22Rv1 (cell line): ENCODE measurements at regions not wholly inside any gene's neighbourhood (a gene's known extent, or its start where the extent isn't known, plus 50 kb on each side); places are given as distances from the start of the nearest gene placed in this dataset.

Experiments
- H3K27ac ChIP-seq: fragments of 450-650 bp; 2 replicates; pipeline ENCODE4 v1.5.1; 2017
- ZFX ChIP-seq: fragments of 450-650 bp; IDR thresholded peaks from 2 replicates; pipeline ENCODE4 v1.6.1; 2017; ENCODE audit warnings: antibody characterized with exemption, borderline replicate concordance
- TF ChIP-seq, protein P1 (sequence below): fragments of 450-650 bp; IDR thresholded peaks from 2 replicates; pipeline ENCODE4 v1.5.1; 2017; ENCODE audit warnings: mild to moderate bottlenecking

DNA sequence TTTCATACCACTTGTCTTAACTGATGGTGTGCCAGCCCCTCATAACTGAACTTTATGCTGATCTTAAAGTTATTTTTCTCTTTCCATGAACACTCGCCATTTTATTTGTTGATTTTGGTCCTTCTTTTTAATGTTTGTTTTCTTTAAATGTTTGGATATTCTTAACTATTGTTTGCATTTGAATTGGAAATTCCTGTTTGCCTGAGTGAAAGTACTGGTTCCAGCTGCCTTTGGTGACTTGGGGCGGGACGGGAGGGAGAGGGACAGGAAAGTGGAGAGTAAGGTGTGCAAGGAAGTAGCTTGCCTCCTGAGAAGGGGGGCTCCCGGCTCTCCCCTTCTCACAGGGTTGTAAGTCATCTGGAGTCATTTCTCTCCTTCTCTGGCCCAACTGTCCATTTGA lies 287.1 kb upstream of the PPP2R3A start:
- no peak overlapping the region for H3K27ac ChIP-seq
- TF ChIP-seq, protein P1, sequence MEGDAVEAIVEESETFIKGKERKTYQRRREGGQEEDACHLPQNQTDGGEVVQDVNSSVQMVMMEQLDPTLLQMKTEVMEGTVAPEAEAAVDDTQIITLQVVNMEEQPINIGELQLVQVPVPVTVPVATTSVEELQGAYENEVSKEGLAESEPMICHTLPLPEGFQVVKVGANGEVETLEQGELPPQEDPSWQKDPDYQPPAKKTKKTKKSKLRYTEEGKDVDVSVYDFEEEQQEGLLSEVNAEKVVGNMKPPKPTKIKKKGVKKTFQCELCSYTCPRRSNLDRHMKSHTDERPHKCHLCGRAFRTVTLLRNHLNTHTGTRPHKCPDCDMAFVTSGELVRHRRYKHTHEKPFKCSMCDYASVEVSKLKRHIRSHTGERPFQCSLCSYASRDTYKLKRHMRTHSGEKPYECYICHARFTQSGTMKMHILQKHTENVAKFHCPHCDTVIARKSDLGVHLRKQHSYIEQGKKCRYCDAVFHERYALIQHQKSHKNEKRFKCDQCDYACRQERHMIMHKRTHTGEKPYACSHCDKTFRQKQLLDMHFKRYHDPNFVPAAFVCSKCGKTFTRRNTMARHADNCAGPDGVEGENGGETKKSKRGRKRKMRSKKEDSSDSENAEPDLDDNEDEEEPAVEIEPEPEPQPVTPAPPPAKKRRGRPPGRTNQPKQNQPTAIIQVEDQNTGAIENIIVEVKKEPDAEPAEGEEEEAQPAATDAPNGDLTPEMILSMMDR, result no peak
- no peak for TF ChIP-seq ZFX

DNA sequence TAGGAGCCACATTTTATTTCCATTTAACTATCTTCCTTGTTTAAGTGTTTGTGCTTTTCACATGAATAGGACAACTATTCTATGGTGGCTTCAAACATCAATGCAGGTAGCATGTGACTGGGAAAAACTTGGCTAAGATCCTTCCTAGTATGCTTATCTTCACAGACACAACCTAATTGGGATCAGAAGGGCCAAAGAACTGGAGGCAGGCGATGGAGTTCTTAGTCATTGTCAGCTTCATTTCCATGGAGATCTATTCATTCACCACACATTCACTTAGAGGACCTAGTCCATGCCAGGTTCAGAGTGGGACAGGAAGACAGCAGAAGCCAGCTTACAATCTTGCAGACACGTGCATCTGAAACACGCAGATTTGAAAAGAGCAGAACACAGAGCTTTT lies 277.5 kb upstream of the PPP2R3A start:
- H3K27ac ChIP-seq, result no peak overlapping the region
- TF ChIP-seq ZFX, result no peak
- TF ChIP-seq, protein P1, result no peak

DNA sequence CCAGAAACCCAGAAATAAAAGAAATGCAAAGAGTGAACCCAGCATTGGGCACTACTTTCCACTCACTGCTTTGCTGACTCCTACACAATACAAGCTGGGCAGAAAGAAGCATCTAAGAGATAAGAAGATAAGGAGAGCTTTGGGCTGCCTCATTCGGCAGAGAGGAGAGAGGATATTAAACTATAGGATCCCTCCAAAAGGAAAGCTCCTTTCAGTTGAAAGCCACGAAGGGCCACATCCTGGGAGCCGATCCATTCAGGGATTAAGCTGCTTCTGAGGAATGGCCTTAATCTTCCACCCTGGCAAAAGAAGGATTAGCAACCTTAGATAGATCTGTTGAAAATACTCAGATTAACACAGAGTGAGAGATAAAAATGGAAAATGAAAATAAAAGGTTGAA lies 274.9 kb upstream of the PPP2R3A start:
- TF ChIP-seq, protein P1, result no peak
- TF ChIP-seq ZFX, result no peak
- H3K27ac ChIP-seq, result no peak overlapping the region

DNA sequence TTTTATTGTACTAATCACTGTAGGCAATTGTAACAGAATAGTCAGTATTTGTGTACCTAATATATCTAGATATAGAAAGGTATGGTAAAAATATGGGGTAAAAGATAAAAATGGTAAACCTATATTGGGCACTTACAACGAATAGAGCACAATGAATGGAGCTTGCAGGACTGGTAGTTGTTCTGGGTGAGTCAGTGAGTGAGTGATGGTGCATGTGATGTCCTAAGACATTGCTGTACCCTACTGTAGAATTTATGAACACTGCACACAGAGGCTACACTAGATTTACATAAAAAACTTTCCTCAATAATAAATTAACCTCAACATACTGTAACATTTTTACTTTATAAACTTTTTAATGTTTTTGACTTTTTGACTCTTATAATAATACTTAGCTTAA lies 274.3 kb upstream of the PPP2R3A start:
- H3K27ac ChIP-seq, result no peak overlapping the region
- TF ChIP-seq, protein P1, result no peak
- no peak for TF ChIP-seq ZFX

DNA sequence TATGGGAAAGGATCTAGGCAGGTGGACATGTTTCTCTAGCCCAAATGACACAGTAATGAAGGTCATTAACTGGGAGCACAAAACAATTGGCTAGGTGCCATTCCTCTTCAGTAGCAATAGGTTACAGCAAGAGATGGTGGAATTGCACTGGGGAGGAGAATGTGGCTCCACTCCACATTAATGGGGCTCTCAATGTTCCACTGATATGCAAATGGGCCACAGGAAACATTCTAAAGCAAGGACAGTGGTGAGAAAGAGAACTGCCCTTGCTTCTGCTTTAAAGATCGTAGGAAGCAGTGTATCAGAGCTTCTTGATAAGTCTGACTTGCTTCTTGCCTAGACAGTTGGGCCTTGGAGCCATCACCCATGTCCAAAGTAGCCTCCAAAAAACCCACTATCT lies 271.4 kb upstream of the PPP2R3A start:
- no peak overlapping the region for H3K27ac ChIP-seq
- TF ChIP-seq, protein P1, result no peak
- TF ChIP-seq ZFX, result no peak

DNA sequence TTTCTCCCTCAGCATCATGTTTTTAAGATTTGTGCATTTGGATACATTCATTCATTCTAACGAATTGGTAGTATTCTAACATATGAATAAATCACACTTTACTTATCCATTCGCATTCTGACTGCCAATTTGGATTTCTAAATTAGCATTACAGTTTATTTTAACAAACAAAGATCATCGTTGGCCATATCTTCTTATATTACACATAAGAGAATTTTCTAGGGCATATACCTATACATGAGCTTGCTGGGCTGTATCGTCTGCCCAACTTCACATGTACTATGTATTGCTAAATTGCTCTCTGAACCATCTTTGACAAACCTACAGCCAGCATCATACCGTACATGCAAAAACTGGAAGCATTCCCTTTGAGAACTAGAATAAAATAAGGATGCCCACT lies 265.8 kb upstream of the PPP2R3A start:
- H3K27ac ChIP-seq, result no peak overlapping the region
- TF ChIP-seq, protein P1, result no peak
- TF ChIP-seq ZFX, result no peak

DNA sequence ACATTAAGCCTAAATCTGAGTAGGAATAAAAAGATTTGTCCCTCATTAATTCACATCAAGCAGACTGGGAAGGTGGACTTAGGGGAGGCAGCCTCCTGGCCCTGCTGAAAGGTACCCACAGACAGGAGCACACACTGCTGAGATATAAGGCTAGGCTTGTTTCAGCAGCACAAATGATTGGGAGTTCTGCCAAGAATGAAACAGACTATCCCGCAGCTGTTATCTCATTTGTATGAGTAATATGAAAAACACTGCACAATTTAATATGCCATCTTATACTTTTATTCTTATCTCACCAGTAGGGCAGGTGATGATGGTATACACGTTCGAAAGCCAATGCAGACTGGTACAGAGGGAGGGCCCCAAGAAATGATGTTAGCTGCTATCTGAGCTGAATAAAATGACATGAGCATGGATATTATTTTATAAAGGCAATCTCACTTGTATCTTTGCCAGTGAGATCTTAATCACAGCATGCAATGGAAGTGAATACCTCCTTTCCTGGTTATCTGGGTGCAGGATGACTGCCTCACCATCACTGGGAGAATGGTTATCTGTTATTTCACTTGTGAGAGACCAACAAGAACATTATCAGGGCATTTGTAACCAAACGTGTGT lies 258.7 kb upstream of the PPP2R3A start:
- TF ChIP-seq, protein P1, result no peak
- TF ChIP-seq ZFX, result no peak

More for the DNA sequence above, 258.7 kb upstream of the PPP2R3A start:
- H3K27ac ChIP-seq, result no peak overlapping the region
